OCI-LY3 (cell line): ENCODE measurements at regions not wholly inside any gene's neighbourhood (a gene's known extent, or its start where the extent isn't known, plus 50 kb on each side); places are given as distances from the start of the nearest gene placed in this dataset.

ENCODE experiments used
- H2AFZ ChIP-seq: fragments of 200-600, 300-600 bp; shearing (Covaris generic); 2 replicates; pipeline ENCODE4 v1.6.0; 2014; ENCODE audit warnings: antibody characterized with exemption, low read depth, low read length
- H3K27ac ChIP-seq: fragments of 200-600, 300-600 bp; sonication (generic); 2 replicates; pipeline ENCODE4 v1.5.1; 2014; ENCODE audit warnings: mild to moderate bottlenecking, low read length, moderate library complexity, mixed read lengths
- H3K27me3 ChIP-seq: fragments of 200-600, 300-600 bp; sonication (generic); 2 replicates; pipeline ENCODE4 v1.6.1; 2014; ENCODE audit warnings: low read depth, low read length, mixed read lengths
- H3K36me3 ChIP-seq: fragments of 200-600, 300-600 bp; sonication (generic); replicated peaks from 2 replicates; pipeline ENCODE3; 2014; ENCODE audit warnings: low read depth, low read length, mixed read lengths
- H3K4me1 ChIP-seq: fragments of 300-600, 200-600 bp; sonication (generic); 2 replicates; pipeline ENCODE4 v1.6.1; 2014; ENCODE audit warnings: low read length, mixed read lengths
- H3K4me2 ChIP-seq: fragments of 200-600, 300-600 bp; sonication (generic); 2 replicates; pipeline ENCODE4 v1.6.1; 2014; ENCODE audit warnings: low read length, mixed read lengths
- H3K4me3 ChIP-seq: fragments of 300-600, 200-600 bp; sonication (generic); 2 replicates; pipeline ENCODE4 v1.5.1; 2014; ENCODE audit warnings: antibody characterized with exemption, mild to moderate bottlenecking, low read length, moderate library complexity
- H3K79me2 ChIP-seq: fragments of 300-600, 200-600 bp; shearing (Covaris generic); 2 replicates; pipeline ENCODE4 v1.6.1; 2014; ENCODE audit warnings: mild to moderate bottlenecking, low read length, mixed read lengths
- H3K9ac ChIP-seq: fragments of 300-600, 200-600 bp; shearing (Covaris generic); 2 replicates; pipeline ENCODE4 v1.6.0; 2014; ENCODE audit warnings: mild to moderate bottlenecking, low read length, moderate library complexity
- H3K9me3 ChIP-seq: fragments of 200-600, 300-600 bp; shearing (Covaris generic); 2 replicates; pipeline ENCODE4 v1.6.1; 2014; ENCODE audit warnings: low read length, mixed read lengths; ENCODE audit not compliant: insufficient read depth
- H4K20me1 ChIP-seq: fragments of 200-600, 300-600 bp; sonication (generic); 2 replicates; pipeline ENCODE4 v1.6.1; 2016; ENCODE audit warnings: low read length, mixed read lengths; ENCODE audit not compliant: insufficient read depth
- EZH2phosphoT487 ChIP-seq: fragments of 200-600 bp; shearing (Covaris generic); IDR thresholded peaks from 2 replicates; pipeline ENCODE4 v1.6.1; 2018; ENCODE audit warnings: antibody characterized with exemption, mixed run types, low read depth
- TF ChIP-seq, protein P1 (sequence below): fragments of 200-600, 300-600 bp; sonication (generic); IDR thresholded peaks from 2 replicates; pipeline ENCODE4 v1.5.1; 2014; ENCODE audit warnings: antibody characterized with exemption, low read length, low read depth

DNA sequence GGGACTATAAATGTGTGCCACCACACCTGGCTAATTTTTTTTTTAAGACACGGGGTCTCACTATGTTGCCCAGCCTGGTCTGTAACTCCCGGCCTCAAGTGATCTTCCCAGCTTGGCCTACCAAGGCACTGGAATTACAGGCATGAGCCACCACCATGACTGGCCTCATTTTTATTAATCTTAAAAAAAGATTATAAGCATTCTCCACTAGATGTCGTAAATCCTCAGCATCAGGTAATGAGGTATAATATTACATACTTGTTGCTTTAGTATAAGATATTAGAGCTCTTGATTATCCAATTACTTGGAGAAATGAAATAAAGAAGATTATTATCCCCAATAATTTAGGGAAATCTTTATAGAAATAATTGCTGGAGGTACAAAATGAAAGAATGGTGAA lies 78.2 kb upstream of the HTR1A start:
- Histone ChIP-seq H4K20me1 (no peaks in the 10 kb centered on the region), H3K4me2 (no peak overlapping the region), H3K79me2 (no peaks in the 10 kb centered on the region), H3K9me3 (no peaks in the 10 kb centered on the region), H2AFZ (no peak overlapping the region), H3K9ac (no peak overlapping the region), H3K27ac (no peak overlapping the region), H3K36me3 (no peaks in the 10 kb centered on the region), H3K4me1 (no peaks in the 10 kb centered on the region), H3K27me3 (no peaks in the 10 kb centered on the region), H3K4me3 (no peak overlapping the region)
- TF ChIP-seq, protein P1, sequence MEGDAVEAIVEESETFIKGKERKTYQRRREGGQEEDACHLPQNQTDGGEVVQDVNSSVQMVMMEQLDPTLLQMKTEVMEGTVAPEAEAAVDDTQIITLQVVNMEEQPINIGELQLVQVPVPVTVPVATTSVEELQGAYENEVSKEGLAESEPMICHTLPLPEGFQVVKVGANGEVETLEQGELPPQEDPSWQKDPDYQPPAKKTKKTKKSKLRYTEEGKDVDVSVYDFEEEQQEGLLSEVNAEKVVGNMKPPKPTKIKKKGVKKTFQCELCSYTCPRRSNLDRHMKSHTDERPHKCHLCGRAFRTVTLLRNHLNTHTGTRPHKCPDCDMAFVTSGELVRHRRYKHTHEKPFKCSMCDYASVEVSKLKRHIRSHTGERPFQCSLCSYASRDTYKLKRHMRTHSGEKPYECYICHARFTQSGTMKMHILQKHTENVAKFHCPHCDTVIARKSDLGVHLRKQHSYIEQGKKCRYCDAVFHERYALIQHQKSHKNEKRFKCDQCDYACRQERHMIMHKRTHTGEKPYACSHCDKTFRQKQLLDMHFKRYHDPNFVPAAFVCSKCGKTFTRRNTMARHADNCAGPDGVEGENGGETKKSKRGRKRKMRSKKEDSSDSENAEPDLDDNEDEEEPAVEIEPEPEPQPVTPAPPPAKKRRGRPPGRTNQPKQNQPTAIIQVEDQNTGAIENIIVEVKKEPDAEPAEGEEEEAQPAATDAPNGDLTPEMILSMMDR, result no peak
- TF ChIP-seq EZH2phosphoT487, result no peak

DNA sequence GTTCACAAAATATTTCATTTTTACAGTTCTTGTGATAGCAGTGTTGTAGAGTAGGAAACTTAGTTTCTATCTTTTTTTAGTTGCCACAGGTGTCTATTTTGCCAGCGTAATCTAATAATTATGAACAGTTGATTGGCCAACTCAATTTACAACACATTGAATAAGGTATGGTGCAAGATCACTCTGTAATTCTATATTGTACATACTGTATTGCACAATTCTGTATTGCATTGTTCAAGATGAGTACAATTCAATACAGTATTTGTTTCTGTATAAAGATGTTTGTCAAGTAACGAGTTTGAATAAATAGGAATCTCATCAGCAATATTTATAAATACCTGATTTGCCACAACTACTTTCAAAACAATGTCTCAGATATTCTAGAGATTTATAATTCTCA lies 64.2 kb upstream of the HTR1A start:
- TF ChIP-seq, protein P1, result no peak
- TF ChIP-seq EZH2phosphoT487, result no peak
- Histone ChIP-seq H2AFZ (no peak overlapping the region), H3K9me3 (no peaks in the 10 kb centered on the region), H3K36me3 (no peaks in the 10 kb centered on the region), H4K20me1 (no peaks in the 10 kb centered on the region), H3K27ac (no peak overlapping the region), H3K4me2 (no peak overlapping the region), H3K27me3 (no peaks in the 10 kb centered on the region), H3K79me2 (no peaks in the 10 kb centered on the region), H3K9ac (no peak overlapping the region), H3K4me3 (no peak overlapping the region), H3K4me1 (no peaks in the 10 kb centered on the region)

DNA sequence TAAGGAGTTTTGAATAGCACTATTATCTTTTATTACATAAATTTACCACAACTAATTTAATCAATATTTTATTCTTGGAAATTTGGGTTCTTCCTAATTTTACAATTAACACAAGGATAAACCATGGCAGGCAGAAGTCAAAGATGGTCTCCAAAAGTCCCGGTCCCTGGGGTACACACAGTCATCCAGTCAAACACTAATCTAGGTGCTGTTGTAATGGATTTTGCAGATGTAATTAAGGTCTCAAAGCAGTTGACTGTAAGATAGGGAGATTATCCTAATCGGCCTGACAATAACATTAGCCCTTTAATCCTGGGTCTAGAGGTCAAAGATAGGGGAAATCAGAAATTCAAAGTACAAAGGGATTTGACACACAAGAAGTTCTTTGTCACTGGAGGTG lies 57.5 kb upstream of the HTR1A start:
- no peaks in the 10 kb centered on the region for H3K4me1 ChIP-seq
- TF ChIP-seq EZH2phosphoT487, result no peak
- TF ChIP-seq, protein P1, result no peak
- no peak overlapping the region for H3K27ac ChIP-seq
- H3K4me3 ChIP-seq, result no peak overlapping the region
- no peaks in the 10 kb centered on the region for H3K79me2 ChIP-seq
- H4K20me1 ChIP-seq, result no peaks in the 10 kb centered on the region
- H3K9me3 ChIP-seq, result no peaks in the 10 kb centered on the region
- no peaks in the 10 kb centered on the region for H3K27me3 ChIP-seq
- H3K9ac ChIP-seq, result no peak overlapping the region
- H3K36me3 ChIP-seq, result no peaks in the 10 kb centered on the region
- H3K4me2 ChIP-seq, result no peak overlapping the region
- no peak overlapping the region for H2AFZ ChIP-seq

DNA sequence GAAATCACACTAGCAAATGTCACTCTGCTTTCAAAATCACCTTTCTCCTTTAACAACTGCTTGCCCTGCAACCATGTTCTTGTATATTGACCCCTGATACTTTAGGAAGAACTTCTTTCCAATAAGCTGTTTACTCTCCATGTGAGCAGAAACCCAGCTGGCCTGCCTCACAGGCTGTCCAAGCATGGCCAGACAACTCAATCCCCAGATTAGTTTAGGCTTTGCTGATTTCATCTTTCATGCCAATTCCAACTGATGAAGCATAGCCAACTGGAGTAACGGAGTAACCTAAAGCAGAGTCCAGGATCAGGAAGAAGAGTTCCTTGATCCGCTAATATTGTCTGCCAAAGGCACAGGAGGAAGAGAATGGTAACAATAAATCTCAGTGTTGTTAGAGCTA lies 56.7 kb upstream of the HTR1A start:
- H3K27ac ChIP-seq, result no peak overlapping the region
- no peak overlapping the region for H2AFZ ChIP-seq
- H3K4me2 ChIP-seq, result no peak overlapping the region
- no peaks in the 10 kb centered on the region for H3K9me3 ChIP-seq
- H3K9ac ChIP-seq, result no peak overlapping the region
- H3K36me3 ChIP-seq, result no peaks in the 10 kb centered on the region
- no peaks in the 10 kb centered on the region for H3K4me1 ChIP-seq
- TF ChIP-seq, protein P1, result no peak
- no peak for TF ChIP-seq EZH2phosphoT487
- no peaks in the 10 kb centered on the region for H3K79me2 ChIP-seq
- no peaks in the 10 kb centered on the region for H4K20me1 ChIP-seq
- H3K27me3 ChIP-seq, result no peaks in the 10 kb centered on the region
- no peak overlapping the region for H3K4me3 ChIP-seq
